ENCODE measurements at regions not wholly inside any gene's neighbourhood (a gene's known extent, or its start where the extent isn't known, plus 50 kb on each side); places are given as distances from the start of the nearest gene placed in this dataset.

DNA sequence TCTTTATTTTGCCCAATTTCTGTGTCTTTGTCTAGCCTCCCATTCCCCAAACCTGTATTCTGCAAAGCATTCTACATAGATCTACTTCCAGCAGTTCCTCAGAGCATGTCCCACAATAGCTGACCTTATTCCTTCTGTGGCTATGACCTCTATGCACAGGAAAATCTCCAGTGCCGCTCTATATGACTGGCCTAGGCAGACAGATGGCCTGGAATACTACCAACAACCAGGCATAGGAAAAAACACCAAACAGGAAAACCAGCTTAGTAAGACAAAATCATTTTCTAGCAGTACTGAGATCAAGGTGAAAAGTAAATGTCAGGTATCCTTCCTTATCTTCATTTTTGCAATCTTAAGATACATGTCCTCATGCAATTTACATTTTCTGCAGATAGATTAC, 1115.0 kb downstream of the IGSF11 start:
- Histone ChIP-seq H4K8ac (ENCODE audit: extremely low read depth, insufficient read depth, low read length) (no peak overlapping the region), H3K14ac (ENCODE audit: insufficient read length) (no peak overlapping the region), H3K23me2 (ENCODE audit: low read depth, low read length) (no peaks in the 10 kb centered on the region), H3K36me3 (ENCODE audit: control insufficient read depth in 2 of 4, insufficient read depth in 4 of 4, low read length in 3 of 4) (no peaks in the 10 kb centered on the region), H3K27me3 (replicated peaks in 1 of 4; ENCODE audit: control insufficient read depth in 3 of 4, extremely low read depth in 1 of 4, insufficient read depth in 3 of 4, low read length in 3 of 4) (no peaks in the 10 kb centered on the region; a peak in 1 of 7 replicates), H3K4me3 (ENCODE audit: extremely low read depth in 1 of 4, insufficient read depth in 2 of 4, low read depth in 3 of 4, low read length in 4 of 4) (no peak overlapping the region), H3K4me1 (replicated peaks in 1 of 4; ENCODE audit: control insufficient read depth in 3 of 4, insufficient read depth in 4 of 4, low read length in 3 of 4) (peaks cover 0 to 10% (median 7%) of the 10 kb centered on the region in 4 experiments; a peak in 6 of 7 replicates), H3K79me1 (ENCODE audit: low read depth, low read length) (no peaks in the 10 kb centered on the region), H3K4ac (replicated peaks; ENCODE audit: insufficient read length, low read depth, low read length) (no peak overlapping the region), H3K9ac (replicated peaks in 1 of 4; ENCODE audit: extremely low read depth in 1 of 4, low read depth in 3 of 4, low read length in 3 of 4) (no peak overlapping the region), H2BK120ac (replicated peaks; ENCODE audit: low read depth, low read length) (no peak overlapping the region), H3K79me2 (ENCODE audit: control insufficient read depth in 1 of 2, insufficient read depth in 2 of 2, low read length in 2 of 2) (no peaks in the 10 kb centered on the region), H2AFZ (ENCODE audit: low read length) (no peak overlapping the region), H4K91ac (replicated peaks; ENCODE audit: insufficient read length, low read length) (no peak overlapping the region), H2BK20ac (ENCODE audit: low read length) (no peak overlapping the region), H3K23ac (ENCODE audit: insufficient read length) (no peak overlapping the region), H2AK5ac (ENCODE audit: low read depth, low read length) (no peak overlapping the region), H4K20me1 (replicated peaks in 1 of 2; ENCODE audit: control insufficient read depth in 1 of 2, insufficient read depth in 2 of 2, low read length in 2 of 2) (no peaks in the 10 kb centered on the region), H2BK15ac (ENCODE audit: low read length) (no peak overlapping the region), H4K5ac (ENCODE audit: insufficient read length, low read depth, low read length) (no peak overlapping the region), H3K4me2 (ENCODE audit: insufficient read depth in 1 of 2, low read depth in 2 of 2, low read length in 2 of 2) (no peak overlapping the region), H3K18ac (ENCODE audit: extremely low read depth, low read length) (no peak overlapping the region), H3K9me3 (ENCODE audit: insufficient read depth in 2 of 2, low read depth in 1 of 2, low read length in 1 of 2) (no peaks in the 10 kb centered on the region), H2BK5ac (ENCODE audit: low read depth, low read length) (no peak overlapping the region), H2BK12ac (ENCODE audit: low read depth, low read length) (no peak overlapping the region), H3K27ac (ENCODE audit: low read depth, low read length) (no peak overlapping the region), H3K56ac (replicated peaks; ENCODE audit: insufficient read length, low read depth, low read length) (no peak overlapping the region)
- FAIRE-seq (no peak), DNase-seq (ENCODE audit: low read depth in 1 of 2, low spot score in 2 of 2) (no peak)
- ChIA-PET POLR2A (ENCODE audit: partially characterized antibody) (no interaction called here), CTCF (ENCODE audit: partially characterized antibody) (no interaction called here)
- 89% methylated on average over 1 of the region's 1 CpG; no CpG with 5 or more reads in 1 of the 2 experiments for WGBS, 2 experiments (ENCODE audit: extremely low coverage in 1 of 2, insufficient coverage in 1 of 2, insufficient read length in 1 of 2, insufficient replicate concordance in 2 of 2, low coverage in 1 of 2, low lambda C conversion rate in 2 of 2, missing lambda C conversion rate in 1 of 2)
- TF ChIP-seq KDM1A (IDR thresholded peaks at IDR 0.05; ENCODE audit: borderline replicate concordance, low read length): no peak
- no peak for TF ChIP-seq KDM4A (IDR thresholded peaks at IDR 0.05; ENCODE audit: low read depth, low read length, severe bottlenecking)
- no peak for TF ChIP-seq RFX5 (IDR thresholded peaks at IDR 0.05; ENCODE audit: borderline replicate concordance, low read depth, low read length)
- TF ChIP-seq TAF1 (IDR thresholded peaks at IDR 0.05; ENCODE audit: low read depth, low read length): no peak
- TF ChIP-seq TAF7 (optimal IDR thresholded peaks at IDR 0.05; ENCODE audit: borderline replicate concordance, low read depth, low read length): no peak
- no peak for TF ChIP-seq POLR2AphosphoS5 (IDR thresholded peaks at IDR 0.05; ENCODE audit: low read depth, low read length)
- no peak for TF ChIP-seq EP300 (IDR thresholded peaks at IDR 0.05; ENCODE audit: borderline replicate concordance in 1 of 2, low read depth in 2 of 2, low read length in 2 of 2)
- no peak for TF ChIP-seq SUZ12 (IDR thresholded peaks at IDR 0.05; ENCODE audit: low read length)
- TF ChIP-seq, protein P1, sequence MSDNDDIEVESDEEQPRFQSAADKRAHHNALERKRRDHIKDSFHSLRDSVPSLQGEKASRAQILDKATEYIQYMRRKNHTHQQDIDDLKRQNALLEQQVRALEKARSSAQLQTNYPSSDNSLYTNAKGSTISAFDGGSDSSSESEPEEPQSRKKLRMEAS (IDR thresholded peaks at IDR 0.05): no peak
- no peak for TF ChIP-seq CBX5 (IDR thresholded peaks at IDR 0.05; ENCODE audit: low read depth, low read length)
- no peak for TF ChIP-seq POLR2A (IDR thresholded peaks at IDR 0.05; ENCODE audit: control extremely low read depth in 1 of 2, low read depth in 2 of 2, low read length in 2 of 2)
- no peak for TF ChIP-seq HDAC2 (IDR thresholded peaks at IDR 0.05; ENCODE audit: borderline replicate concordance in 1 of 2, low read depth in 2 of 2, low read length in 2 of 2)
- TF ChIP-seq SIX5 (IDR thresholded peaks at IDR 0.05; ENCODE audit: low read depth, low read length): no peak
- no peak for TF ChIP-seq GABPA (IDR thresholded peaks at IDR 0.05; ENCODE audit: borderline replicate concordance, insufficient read depth, low read length)
